Mesendoderm (in vitro differentiated cells): ENCODE measurements at regions not wholly inside any gene's neighbourhood (a gene's known extent, or its start where the extent isn't known, plus 50 kb on each side); places are given as distances from the start of the nearest gene placed in this dataset.

Experiments used
- DNase-seq: peaks from one replicate; pipeline ENCODE4 v3.0.0; 2013
- H2AK5ac ChIP-seq: 2 replicates; pipeline ENCODE4 v1.6.1; 2013; ENCODE audit warnings: low read length, inconsistent platforms
- H2BK120ac ChIP-seq: 2 replicates; pipeline ENCODE4 v1.6.1; 2013; ENCODE audit warnings: low read depth, mild to moderate bottlenecking, low read length, moderate library complexity, mixed read lengths
- H2BK15ac ChIP-seq: replicated peaks from 2 replicates; pipeline ENCODE4 v1.6.1; 2013; ENCODE audit warnings: low read depth, mild to moderate bottlenecking, moderate library complexity
- H2BK5ac ChIP-seq: 2 replicates; pipeline ENCODE4 v1.6.1; 2013; ENCODE audit warnings: low read length, inconsistent platforms
- H3K18ac ChIP-seq: 2 replicates; pipeline ENCODE4 v1.6.1; 2013; ENCODE audit warnings: mild to moderate bottlenecking, low read length, mixed read lengths
- H3K23ac ChIP-seq: one replicate; pipeline ENCODE4 v1.6.1; 2013; ENCODE audit warnings: low read length
- H3K27ac ChIP-seq: 2 replicates; pipeline ENCODE4 v1.5.1; 2013; ENCODE audit warnings: low read depth, mild to moderate bottlenecking, inconsistent platforms, low read length, moderate library complexity
- H3K27me3 ChIP-seq: 2 replicates; pipeline ENCODE4 v1.6.1; 2013; ENCODE audit warnings: low read length, control low read depth, mild to moderate bottlenecking, inconsistent platforms; ENCODE audit not compliant: insufficient read depth, poor library complexity
- H3K36me3 ChIP-seq: 2 replicates; pipeline ENCODE4 v1.6.1; 2013; ENCODE audit warnings: low read length, inconsistent platforms; ENCODE audit not compliant: control insufficient read depth, insufficient read depth
- H3K4ac ChIP-seq: one replicate; pipeline ENCODE4 v1.6.1; 2013; ENCODE audit warnings: low read depth, mild to moderate bottlenecking, low read length, moderate library complexity
- H3K4me1 ChIP-seq: 2 replicates; pipeline ENCODE4 v1.6.1; 2013; ENCODE audit warnings: low read depth, low read length, inconsistent platforms; ENCODE audit not compliant: control insufficient read depth
- H3K4me2 ChIP-seq: 2 replicates; pipeline ENCODE4 v1.6.1; 2013; ENCODE audit warnings: low read length
- H3K4me3 ChIP-seq: 2 replicates; pipeline ENCODE4 v1.5.1; 2013; ENCODE audit warnings: mild to moderate bottlenecking, low read length
- H3K56ac ChIP-seq: one replicate; pipeline ENCODE4 v1.6.1; 2013; ENCODE audit warnings: low read length
- H3K79me1 ChIP-seq: 2 replicates; pipeline ENCODE4 v1.6.1; 2013; ENCODE audit warnings: low read length, inconsistent platforms
- H3K79me2 ChIP-seq: 2 replicates; pipeline ENCODE4 v1.6.1; 2013; ENCODE audit warnings: mild to moderate bottlenecking, low read length; ENCODE audit not compliant: control insufficient read depth, insufficient read depth
- H3K9ac ChIP-seq: 2 replicates; pipeline ENCODE4 v1.6.1; 2013; ENCODE audit warnings: low read length, inconsistent platforms
- H4K5ac ChIP-seq: one replicate; pipeline ENCODE4 v1.6.1; 2013; ENCODE audit warnings: low read length
- H4K8ac ChIP-seq: one replicate; pipeline ENCODE4 v1.6.1; 2013; ENCODE audit warnings: low read depth, mild to moderate bottlenecking, control low read depth, low read length, moderate library complexity
- WGBS: extraction: QIAGEN DNeasy Blood & Tissue Kit; methylation state at CpG from one replicate; pipeline ENCODE4 v1.1.7; 2013; ENCODE audit warnings: low lambda C conversion rate, missing lambda C conversion rate; ENCODE audit not compliant: insufficient coverage; ENCODE audit errors: extremely low coverage; 5-methylcytosine and 5-hydroxymethylcytosine counted together

GRCh38 chrX:44428989-44429627 lies 85.6 kb upstream of the EFHC2 start:
- Histone ChIP-seq H3K4me1 (no peaks in the 10 kb centered on the region), H3K4ac (no peak overlapping the region), H3K23ac (no peak overlapping the region), H2BK120ac (no peak overlapping the region), H4K8ac (no peak overlapping the region), H2BK15ac (no peak overlapping the region), H4K5ac (no peak overlapping the region), H3K27ac (no peak overlapping the region), H3K4me3 (no peak overlapping the region), H3K79me1 (no peaks in the 10 kb centered on the region), H3K36me3 (no peaks in the 10 kb centered on the region), H2AK5ac (no peak overlapping the region), H3K79me2 (no peaks in the 10 kb centered on the region), H3K9ac (no peak overlapping the region), H3K18ac (no peak overlapping the region), H3K56ac (no peak overlapping the region), H3K4me2 (no peak overlapping the region), H3K27me3 (no peaks in the 10 kb centered on the region), H2BK5ac (no peak overlapping the region)
- DNase-seq, result no peak
- no CpG with 5 or more reads among the region's 4 CpGs for WGBS

GRCh38 chrX:44422631-44423030 lies 79.2 kb upstream of the EFHC2 start:
- Histone ChIP-seq H3K4me3 (no peak overlapping the region), H3K36me3 (no peaks in the 10 kb centered on the region), H3K4me2 (no peak overlapping the region), H2BK15ac (no peak overlapping the region), H3K4me1 (no peaks in the 10 kb centered on the region), H2BK5ac (no peak overlapping the region), H3K9ac (no peak overlapping the region), H2BK120ac (no peak overlapping the region), H3K79me2 (no peaks in the 10 kb centered on the region), H3K4ac (no peak overlapping the region), H3K18ac (no peak overlapping the region), H3K27me3 (no peaks in the 10 kb centered on the region), H3K79me1 (no peaks in the 10 kb centered on the region), H3K27ac (no peak overlapping the region), H3K23ac (no peak overlapping the region), H2AK5ac (no peak overlapping the region), H4K5ac (no peak overlapping the region), H3K56ac (no peak overlapping the region), H4K8ac (no peak overlapping the region)
- no CpG with 5 or more reads among the region's 1 CpG for WGBS
- DNase-seq, result no peak

GRCh38 chrX:44415639-44416386 lies 72.3 kb upstream of the EFHC2 start:
- H3K36me3 ChIP-seq, result no peaks in the 10 kb centered on the region
- no peak overlapping the region for H3K18ac ChIP-seq
- no peaks in the 10 kb centered on the region for H3K4me1 ChIP-seq
- H2BK15ac ChIP-seq, result no peak overlapping the region
- no peak overlapping the region for H4K8ac ChIP-seq
- H3K4me3 ChIP-seq, result no peak overlapping the region
- H3K4me2 ChIP-seq, result no peak overlapping the region
- no peak overlapping the region for H3K4ac ChIP-seq
- no CpG with 5 or more reads among the region's 4 CpGs for WGBS
- H4K5ac ChIP-seq, result no peak overlapping the region
- no peaks in the 10 kb centered on the region for H3K79me2 ChIP-seq
- no peaks in the 10 kb centered on the region for H3K79me1 ChIP-seq
- no peak overlapping the region for H2AK5ac ChIP-seq
- no peak overlapping the region for H3K27ac ChIP-seq
- H2BK120ac ChIP-seq, result no peak overlapping the region
- no peak overlapping the region for H3K23ac ChIP-seq
- H2BK5ac ChIP-seq, result no peak overlapping the region
- H3K56ac ChIP-seq, result no peak overlapping the region
- H3K27me3 ChIP-seq, result no peaks in the 10 kb centered on the region
- no peak overlapping the region for H3K9ac ChIP-seq
- no peak for DNase-seq

DNA sequence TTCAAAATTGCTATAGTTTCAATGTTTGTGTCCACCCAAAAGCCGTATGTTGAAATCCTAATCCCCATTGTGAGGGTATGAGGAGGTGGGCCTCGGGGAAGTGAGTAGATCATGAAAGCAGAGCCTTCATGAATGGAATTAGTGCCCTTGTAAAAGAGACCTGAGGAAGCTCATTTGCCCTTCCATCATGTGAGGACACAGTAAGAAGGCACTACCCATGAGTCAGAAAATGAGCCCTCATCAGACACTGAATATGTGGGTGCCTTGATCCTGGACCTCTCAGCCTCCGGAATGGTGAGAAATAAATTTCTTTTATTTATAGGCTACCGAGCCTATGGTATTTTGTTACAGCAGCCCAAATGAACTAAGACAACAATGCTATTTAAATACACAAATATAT lies 57.7 kb upstream of the EFHC2 start:
- Histone ChIP-seq H2BK5ac (no peak overlapping the region), H3K4me1 (no peaks in the 10 kb centered on the region), H2BK120ac (no peak overlapping the region), H3K23ac (no peak overlapping the region), H3K4me2 (no peak overlapping the region), H2AK5ac (no peak overlapping the region), H3K18ac (no peak overlapping the region), H3K27ac (no peak overlapping the region), H3K9ac (no peak overlapping the region), H3K79me1 (no peaks in the 10 kb centered on the region), H2BK15ac (no peak overlapping the region), H3K27me3 (no peaks in the 10 kb centered on the region), H3K79me2 (no peaks in the 10 kb centered on the region), H4K8ac (no peak overlapping the region), H3K4ac (no peak overlapping the region), H3K4me3 (no peak overlapping the region), H3K56ac (no peak overlapping the region), H3K36me3 (no peaks in the 10 kb centered on the region), H4K5ac (no peak overlapping the region)
- no peak for DNase-seq
- no CpG with 5 or more reads among the region's 4 CpGs for WGBS

GRCh38 chrX:44400588-44400987 lies 57.1 kb upstream of the EFHC2 start:
- H2BK120ac ChIP-seq, result no peak overlapping the region
- H3K27ac ChIP-seq, result no peak overlapping the region
- no peak overlapping the region for H3K4ac ChIP-seq
- no peaks in the 10 kb centered on the region for H3K27me3 ChIP-seq
- H3K9ac ChIP-seq, result no peak overlapping the region
- H3K36me3 ChIP-seq, result no peaks in the 10 kb centered on the region
- no peak overlapping the region for H3K23ac ChIP-seq
- H2AK5ac ChIP-seq, result no peak overlapping the region
- H3K4me2 ChIP-seq, result no peak overlapping the region
- H3K79me2 ChIP-seq, result no peaks in the 10 kb centered on the region
- no peak overlapping the region for H4K8ac ChIP-seq
- no peak overlapping the region for H4K5ac ChIP-seq
- H3K4me1 ChIP-seq, result no peaks in the 10 kb centered on the region
- no peak overlapping the region for H3K18ac ChIP-seq
- no peaks in the 10 kb centered on the region for H3K79me1 ChIP-seq
- no peak overlapping the region for H3K56ac ChIP-seq
- no peak overlapping the region for H2BK15ac ChIP-seq
- H3K4me3 ChIP-seq, result no peak overlapping the region
- no peak overlapping the region for H2BK5ac ChIP-seq
- no peak for DNase-seq
- no CpG with 5 or more reads among the region's 4 CpGs for WGBS
